ENCODE measurements at regions not wholly inside any gene's neighbourhood (a gene's known extent, or its start where the extent isn't known, plus 50 kb on each side); places are given as distances from the start of the nearest gene placed in this dataset.

DNA sequence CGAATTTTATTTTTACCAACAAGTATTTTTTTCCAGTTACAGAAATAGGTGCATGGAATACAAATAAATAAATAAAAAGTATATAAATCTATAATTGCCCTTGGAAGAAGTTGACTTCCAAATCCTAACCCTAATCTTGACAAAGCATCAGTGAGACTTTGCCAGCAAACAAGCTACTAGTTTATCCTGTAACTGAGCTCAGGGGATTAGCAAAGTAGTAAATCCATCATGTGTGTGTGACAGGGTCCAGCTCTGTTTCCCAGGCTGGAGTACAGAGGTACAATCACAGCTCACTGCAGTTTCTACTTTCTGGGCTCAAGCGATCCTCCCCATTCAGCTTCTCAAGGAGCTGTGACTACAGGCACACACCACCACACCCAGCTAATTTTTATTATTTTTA, 948.0 kb upstream of the CNTNAP5 start:
- no peak for DNase-seq

GRCh38 chr2:123080331-123080730, 944.8 kb upstream of the CNTNAP5 start:
- DNase-seq, result no peak

- no peak for DNase-seq
These were observed 939.6 kb upstream of the CNTNAP5 start for GRCh38 chr2:123085484-123085883.

GRCh38 chr2:123086613-123087385, 938.3 kb upstream of the CNTNAP5 start:
- DNase-seq, result no peak

DNA sequence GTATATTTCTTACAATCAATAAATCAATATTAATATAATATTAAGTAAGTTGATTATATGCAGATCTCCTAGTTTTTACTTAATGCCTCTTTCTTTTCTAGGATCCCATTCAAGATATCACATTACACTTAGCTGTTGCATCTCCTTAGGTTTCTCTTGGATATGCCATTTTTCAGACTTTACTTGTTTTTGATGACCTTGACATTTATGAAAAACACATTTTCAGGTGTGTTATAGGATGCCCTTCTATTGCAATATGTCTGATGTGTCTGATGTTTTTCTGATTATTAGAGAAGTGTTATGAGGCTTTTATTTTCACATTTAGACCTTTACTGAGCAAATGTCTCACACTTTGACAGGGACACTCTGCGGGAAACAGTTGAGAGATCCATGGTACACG, 933.6 kb upstream of the CNTNAP5 start:
- DNase-seq, result no peak

- DNase-seq, result no peak
These were observed 931.9 kb upstream of the CNTNAP5 start for GRCh38 chr2:123093199-123093598.

- no peak for DNase-seq
These were observed 929.8 kb upstream of the CNTNAP5 start for GRCh38 chr2:123095219-123095835.

DNA sequence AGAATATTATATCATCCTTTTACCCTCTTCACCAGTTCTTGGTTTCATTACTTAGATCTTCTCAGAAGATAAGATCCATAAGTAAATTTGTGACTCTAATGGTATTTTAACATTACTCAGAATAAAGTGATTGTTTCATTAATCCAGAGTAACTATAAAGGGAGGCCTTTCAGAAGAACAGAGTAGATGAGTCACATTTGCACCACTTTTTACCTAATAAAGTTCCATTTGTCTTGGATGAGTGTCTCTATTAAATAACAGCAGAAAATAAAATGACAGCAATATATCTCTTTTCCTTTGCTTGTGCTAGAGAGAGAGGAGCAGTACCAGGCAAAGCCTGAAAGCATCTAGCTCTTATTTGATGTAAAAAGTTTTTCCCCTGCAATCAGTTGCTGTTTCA, 926.5 kb upstream of the CNTNAP5 start:
- no peak for DNase-seq

- DNase-seq, result no peak
These were observed 923.7 kb upstream of the CNTNAP5 start for GRCh38 chr2:123101434-123101833.

- no peak for DNase-seq
These were observed 921.2 kb upstream of the CNTNAP5 start for GRCh38 chr2:123103902-123104301.

DNA sequence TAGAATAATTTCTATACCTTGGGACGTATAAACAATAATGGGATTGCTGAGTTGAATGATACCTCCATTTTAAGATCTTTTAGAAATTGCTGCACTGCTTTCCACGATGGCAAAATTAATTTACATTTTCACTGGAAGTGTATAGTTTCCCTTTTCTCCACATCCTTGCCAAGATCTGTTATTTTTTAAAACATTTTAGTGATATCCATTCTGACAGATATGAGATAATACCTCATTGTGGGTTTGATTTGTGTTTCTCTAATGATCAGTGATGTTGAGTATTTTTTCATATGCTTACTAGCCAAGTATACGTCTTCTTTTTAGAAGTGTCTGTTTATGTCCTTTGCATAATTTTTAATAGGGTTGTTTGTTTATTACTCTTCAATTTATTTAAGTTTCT, 908.5 kb upstream of the CNTNAP5 start:
- no peak for DNase-seq

- DNase-seq, result no peak
These were observed 897.9 kb upstream of the CNTNAP5 start for GRCh38 chr2:123127236-123127635.

GRCh38 chr2:123128951-123129350, 896.1 kb upstream of the CNTNAP5 start:
- DNase-seq, result no peak

DNA sequence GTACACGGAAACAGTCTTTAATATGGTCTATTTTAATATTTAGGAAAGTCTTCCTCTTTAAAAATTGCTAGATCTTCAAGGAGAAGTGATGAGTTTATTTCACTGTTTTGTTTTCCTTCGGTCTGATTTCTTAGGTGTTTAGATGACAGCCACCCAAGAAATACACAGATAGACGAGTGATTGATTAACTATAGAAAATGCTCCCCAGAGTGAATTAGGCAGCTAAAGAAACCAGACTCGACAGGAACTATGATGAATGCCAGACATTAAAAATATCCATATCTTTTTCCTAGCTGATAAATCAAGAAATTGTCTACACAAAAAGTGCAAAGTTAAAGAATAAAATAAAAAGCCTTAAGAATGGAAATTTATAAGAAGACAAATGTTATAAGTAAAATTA, 888.7 kb upstream of the CNTNAP5 start:
- no peak for DNase-seq

- DNase-seq, result no peak
These were observed 881.0 kb upstream of the CNTNAP5 start for GRCh38 chr2:123144082-123144481.

DNA sequence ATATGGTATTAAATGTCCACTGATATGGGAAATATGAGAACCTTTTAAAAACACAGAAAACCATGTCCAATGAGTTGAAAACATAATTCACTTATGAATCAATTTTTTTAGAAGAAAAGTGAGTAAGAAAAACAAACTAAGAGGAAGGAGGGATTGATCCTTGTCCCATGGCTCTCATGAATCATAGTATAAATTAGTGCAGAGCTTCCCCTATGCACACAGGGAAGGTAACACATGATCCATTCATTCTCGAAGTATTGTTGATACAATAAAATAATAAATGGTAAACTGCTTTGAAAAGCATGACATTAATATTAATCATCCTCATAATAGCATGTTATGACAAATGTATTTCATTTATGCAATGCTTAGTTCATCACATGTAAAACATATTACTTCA, 872.0 kb upstream of the CNTNAP5 start:
- DNase-seq, result no peak

DNA sequence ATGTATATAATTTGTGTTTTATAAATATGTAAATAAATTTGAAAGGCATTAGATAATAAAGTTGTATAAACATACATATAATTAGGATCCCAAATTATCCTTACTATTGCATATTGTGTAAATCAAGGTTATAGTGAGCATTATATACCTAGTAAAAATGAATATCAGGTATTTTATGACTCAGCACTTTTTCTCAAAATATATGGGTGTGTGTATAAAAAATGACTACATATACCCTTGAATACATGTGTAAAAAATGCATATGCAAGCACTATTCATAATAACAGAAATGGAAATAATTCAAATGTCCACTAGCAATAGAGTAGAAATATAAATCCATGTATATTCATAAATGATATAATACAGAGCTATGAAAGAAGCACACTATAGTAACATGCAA, 870.9 kb upstream of the CNTNAP5 start:
- no peak for DNase-seq

DNA sequence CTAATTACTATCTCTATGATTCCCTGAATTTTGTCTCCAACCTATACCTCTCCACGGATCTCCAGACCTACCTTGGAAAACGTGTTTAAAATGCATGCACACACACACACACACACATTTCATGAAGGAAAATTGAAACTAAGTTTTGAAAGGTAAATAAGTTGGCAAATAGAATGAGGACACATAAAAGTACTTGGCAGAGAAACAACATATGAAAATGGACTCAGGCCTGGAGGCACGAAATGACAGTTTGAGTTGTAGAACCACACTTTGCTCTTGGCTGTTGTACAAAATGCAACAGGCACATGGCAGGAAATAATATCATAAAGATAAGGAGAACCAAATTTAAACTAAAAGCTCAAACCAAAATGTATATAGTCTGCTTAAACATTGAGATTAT, 868.1 kb upstream of the CNTNAP5 start:
- DNase-seq, result no peak

DNA sequence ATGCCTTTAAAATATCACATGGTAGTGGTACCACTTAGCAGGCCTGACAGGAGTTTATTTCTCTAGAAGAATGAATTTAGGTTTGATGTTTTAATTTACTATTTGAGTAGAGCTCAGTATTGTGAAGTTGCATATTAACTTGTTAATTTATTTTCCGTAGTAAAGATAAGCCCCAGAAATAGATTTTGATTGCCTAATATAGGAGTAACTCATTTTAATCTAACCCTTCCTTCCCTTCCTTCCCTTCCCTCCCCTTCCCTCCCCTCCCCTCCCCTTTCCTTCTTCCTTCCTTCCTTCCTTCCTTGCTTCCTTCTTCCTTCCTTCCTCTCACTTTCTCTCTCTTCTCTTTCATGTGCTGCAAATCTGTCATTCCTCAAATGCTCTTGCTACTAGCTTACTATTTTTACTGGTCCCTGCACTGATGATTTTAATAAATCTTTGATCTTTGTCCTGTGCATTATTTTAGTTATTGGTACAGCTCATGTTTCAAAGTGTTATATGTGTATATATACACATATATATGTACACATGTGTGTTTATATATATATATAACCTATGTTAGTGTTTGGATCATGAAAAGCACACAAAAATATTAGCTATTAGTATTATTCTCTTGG, 862.6 kb upstream of the CNTNAP5 start:
- no peak for DNase-seq

DNA sequence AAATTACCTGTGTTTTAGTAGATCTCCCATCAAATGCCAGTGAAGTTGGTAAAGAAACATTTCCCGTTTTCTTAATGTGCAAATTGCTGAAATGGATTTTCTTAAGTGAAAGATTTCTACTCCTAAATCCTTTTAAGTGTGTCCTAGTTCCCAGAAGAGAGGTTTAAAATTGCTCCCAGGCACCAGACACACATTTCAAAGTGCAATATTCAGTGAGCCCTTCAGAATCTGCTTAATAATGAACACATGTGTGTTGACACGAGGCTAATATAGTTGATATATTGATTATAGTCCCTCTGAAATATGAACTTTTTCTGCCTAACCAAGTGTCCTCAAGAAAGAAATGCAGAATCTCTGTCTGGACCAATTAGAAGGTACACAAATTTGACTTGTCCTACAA, 861.7 kb upstream of the CNTNAP5 start:
- DNase-seq, result no peak

DNA sequence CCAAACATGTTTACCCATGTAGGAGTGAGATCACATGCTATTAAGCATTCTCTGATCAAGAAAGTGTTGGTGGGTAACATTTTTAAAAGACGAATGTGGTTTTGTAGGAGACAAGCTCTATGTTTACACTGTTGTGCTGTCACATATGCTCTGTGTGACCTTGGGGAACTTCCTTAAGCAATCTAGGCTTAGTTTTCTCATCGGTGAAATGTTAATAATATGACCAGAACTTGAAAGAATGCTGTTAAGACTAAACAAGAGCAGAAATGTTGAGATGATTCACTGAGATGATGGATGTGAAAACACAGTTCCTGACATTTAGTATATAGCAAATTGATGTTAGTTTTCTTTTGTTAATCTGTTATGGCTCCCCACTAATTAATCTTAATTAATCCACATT, 860.9 kb upstream of the CNTNAP5 start:
- DNase-seq, result no peak

GRCh38 chr2:123165616-123166015, 859.5 kb upstream of the CNTNAP5 start:
- DNase-seq, result no peak

GRCh38 chr2:123179526-123179925, 845.6 kb upstream of the CNTNAP5 start:
- DNase-seq, result no peak

GRCh38 chr2:123195957-123196356, 829.1 kb upstream of the CNTNAP5 start:
- DNase-seq, result no peak

Measured in RPMI8226 (cell line).